Left lobe of liver (tissue), 2 donors: ENCODE measurements at regions not wholly inside any gene's neighbourhood (a gene's known extent, or its start where the extent isn't known, plus 50 kb on each side); places are given as distances from the start of the nearest gene placed in this dataset.

Source experiments
- ATAC-seq: fragments of 200-7000 bp; cut with Tn5 transposase; one replicate; pipeline ENCODE4 v1.9.1; 2020; ENCODE audit warnings: mild to moderate bottlenecking, moderate library complexity
- DNase-seq: peaks from one replicate; pipeline ENCODE4 v3.0.0-alpha.2; 2020; ENCODE audit warnings: low spot score
- donor health status: DM: no; HTN: no; CAD: no; lungs with moderate emphysema.
- donor health status: DM: no; HTN: yes; CAD: no.

DNA sequence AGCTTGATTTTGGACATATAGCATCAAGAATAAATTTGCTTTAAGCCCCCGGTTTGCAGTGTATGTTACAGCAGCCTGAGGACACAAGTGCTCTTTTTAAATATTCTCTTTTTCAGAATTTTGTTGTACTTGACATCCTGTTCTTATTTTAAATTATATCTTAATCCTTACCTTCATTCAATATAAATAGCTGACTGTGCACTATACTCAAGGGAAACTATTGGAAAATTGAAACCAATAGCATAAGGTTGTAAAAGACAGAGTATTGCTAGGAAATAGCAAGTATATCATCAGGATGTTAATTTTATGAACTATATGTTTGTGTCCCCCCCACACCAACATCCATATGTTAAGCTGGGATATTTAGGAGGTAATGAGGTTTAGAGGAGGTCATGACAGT lies 120.4 kb upstream of the CDH10 start:
- ATAC-seq (no peak), DNase-seq (no peak)

DNA sequence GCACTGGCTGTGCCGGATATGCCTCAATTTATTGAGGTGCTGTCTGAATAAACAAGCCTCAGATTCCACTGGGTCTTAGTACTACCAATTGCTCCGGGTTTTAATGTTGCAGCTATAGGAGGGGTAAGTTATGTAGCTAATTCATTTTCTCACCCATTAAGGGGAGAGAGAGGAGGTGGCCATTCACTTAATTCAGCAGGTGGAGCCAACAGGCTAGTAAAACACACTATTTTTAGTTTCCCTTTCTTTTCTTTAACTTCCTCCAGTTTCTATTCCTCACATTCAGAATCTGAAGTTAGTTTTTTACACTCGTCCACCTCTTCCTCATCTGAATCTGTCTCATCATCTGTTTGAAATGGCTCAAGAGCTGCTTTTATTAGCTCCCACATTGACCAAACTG lies 105.6 kb upstream of the CDH10 start:
- ATAC-seq, result no peak
- no peak for DNase-seq

GRCh38 chr5:24749701-24750100 lies 104.9 kb upstream of the CDH10 start:
- ATAC-seq (no peak), DNase-seq (no peak)

DNA sequence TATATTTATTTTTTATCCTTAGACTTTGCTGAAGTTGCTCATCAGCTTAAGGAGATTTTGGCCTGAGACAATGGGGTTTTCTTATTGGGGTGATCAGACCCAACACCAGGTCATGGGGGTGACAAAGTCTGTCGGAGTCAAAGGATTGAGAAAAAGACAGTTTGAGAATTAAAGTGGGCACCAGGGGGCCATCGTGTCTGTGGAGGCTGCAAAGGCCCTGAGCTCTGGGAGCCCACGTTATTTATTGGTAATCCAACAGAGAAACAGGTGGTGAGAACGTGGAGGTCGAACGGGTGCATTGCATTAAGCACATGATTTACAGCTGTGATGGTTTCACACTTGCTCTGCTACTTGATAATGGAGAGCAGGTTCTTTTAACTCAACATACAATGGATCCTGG lies 102.5 kb upstream of the CDH10 start:
- ATAC-seq (no peak), DNase-seq (no peak)

DNA sequence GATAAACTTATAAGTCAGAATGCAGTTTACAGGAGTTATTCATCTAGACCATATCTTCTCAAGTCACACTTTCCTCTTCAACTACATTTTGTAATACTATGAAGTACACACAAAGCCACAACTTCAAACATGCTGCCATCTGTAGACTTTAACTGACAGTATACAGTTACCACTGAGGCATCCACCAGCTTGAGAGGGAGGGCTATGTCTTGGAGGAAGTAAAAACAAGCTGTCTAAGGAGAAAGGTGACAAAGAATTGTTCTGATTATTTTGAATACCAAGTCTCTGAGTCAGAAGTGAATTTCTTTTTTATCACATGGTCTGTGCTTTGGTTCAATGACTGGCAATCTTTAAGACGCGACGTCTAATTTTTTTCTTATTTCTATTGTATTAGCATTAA lies 97.6 kb upstream of the CDH10 start:
- DNase-seq, result no peak
- ATAC-seq, result no peak

GRCh38 chr5:24737163-24737562 lies 92.4 kb upstream of the CDH10 start:
- DNase-seq, result no peak
- no peak for ATAC-seq

- no peak for ATAC-seq
- no peak for DNase-seq
Measured at GRCh38 chr5:24735284-24735683, 90.5 kb upstream of the CDH10 start.

DNA sequence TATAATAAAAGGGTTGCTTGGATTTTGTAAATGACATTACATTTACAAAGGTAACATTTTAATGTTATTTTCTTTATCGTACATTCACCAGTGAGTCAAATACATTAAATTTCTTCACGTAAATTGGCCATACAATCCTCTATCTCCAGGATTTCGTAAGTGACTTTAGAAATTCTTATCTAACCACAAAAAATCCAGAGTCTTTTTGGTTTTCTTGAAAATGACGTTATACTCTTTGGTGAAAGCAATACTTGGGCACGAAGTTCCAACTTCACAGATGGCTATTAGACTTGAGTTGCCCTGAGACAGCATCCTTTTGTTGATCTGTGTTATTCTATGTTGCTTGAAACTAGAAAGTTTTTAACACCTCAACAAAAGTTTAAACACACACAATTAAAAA lies 87.4 kb upstream of the CDH10 start:
- DNase-seq, result no peak
- no peak for ATAC-seq

DNA sequence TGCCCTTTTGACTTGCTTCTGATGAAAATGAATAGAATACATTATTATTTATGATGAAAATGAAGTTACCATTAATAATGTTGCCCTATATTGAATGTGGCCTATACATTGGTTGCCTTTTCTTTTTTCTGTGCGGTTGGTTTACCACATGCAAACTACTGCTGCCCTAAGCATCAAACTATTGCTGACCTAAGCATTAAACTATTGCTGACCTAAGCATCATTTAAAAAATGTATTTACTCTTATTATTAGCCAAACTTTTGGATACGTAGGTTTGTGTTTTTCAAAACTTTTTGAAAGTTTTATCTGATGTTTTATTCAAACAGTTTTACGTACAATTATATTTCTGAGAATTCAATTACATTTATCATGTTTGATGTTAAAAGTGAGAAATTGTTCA lies 76.0 kb upstream of the CDH10 start:
- DNase-seq, result no peak
- no peak for ATAC-seq

GRCh38 chr5:24714746-24715145 lies 70.0 kb upstream of the CDH10 start:
- DNase-seq (no peak), ATAC-seq (no peak)

DNA sequence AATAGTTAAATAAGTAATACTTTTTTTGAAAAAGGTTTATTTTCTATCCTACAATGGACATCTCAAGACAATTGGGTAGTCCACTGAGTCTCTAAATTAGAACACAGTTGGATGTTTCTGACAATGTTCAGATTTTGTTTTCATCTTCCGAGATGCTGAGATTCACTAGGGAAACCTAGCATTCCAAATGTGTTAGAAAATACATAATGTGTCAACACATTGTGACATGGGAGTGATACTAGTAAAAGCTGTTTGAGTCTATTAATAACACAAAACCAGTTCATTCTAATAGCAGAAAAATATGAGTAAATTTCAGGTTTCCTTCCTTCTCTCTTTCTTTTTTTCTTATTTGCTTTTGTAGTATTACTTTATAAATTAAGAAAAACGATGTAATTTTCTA lies 68.2 kb upstream of the CDH10 start:
- DNase-seq, result no peak
- ATAC-seq, result no peak

GRCh38 chr5:24712047-24712446 lies 67.3 kb upstream of the CDH10 start:
- ATAC-seq (no peak), DNase-seq (no peak)

DNA sequence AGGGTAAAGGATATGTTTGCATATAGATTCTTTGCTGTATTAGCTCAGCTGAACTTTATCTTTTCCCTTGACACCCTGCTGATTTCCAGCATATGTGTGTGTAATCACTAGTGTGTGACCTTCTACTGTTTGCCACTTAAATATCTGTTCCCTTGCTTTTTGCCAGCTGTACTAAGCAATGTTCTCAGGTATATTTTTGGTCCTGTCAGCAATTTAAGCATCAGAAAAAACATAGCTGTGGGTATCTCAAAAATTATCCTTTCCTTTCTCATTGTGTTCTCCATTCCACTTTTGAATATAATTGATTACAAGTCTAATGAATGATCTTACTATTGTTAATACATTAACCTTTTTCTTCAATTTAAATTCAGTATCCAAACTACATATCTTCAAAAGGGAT lies 59.2 kb upstream of the CDH10 start:
- DNase-seq (no peak), ATAC-seq (no peak)
